Breast epithelium (tissue), 3 donors: ENCODE measurements at regions not wholly inside any gene's neighbourhood (a gene's known extent, or its start where the extent isn't known, plus 50 kb on each side); places are given as distances from the start of the nearest gene placed in this dataset.

ENCODE experiments used
- POLR2A ChIP-seq: fragments of 450-650 bp; IDR thresholded peaks from one replicate; pipeline ENCODE4 v1.6.1; 2016; ENCODE audit warnings: antibody characterized with exemption, mild to moderate bottlenecking, moderate library complexity
- TF ChIP-seq, protein P1 (sequence below), 3 donors: fragments of 450-650 bp; IDR thresholded peaks; one replicate each; pipeline ENCODE4 v1.5.1; 2016 to 2017; ENCODE audit warnings: antibody characterized with exemption in 3 of 3, mild to moderate bottlenecking in 3 of 3, moderate library complexity in 3 of 3

DNA sequence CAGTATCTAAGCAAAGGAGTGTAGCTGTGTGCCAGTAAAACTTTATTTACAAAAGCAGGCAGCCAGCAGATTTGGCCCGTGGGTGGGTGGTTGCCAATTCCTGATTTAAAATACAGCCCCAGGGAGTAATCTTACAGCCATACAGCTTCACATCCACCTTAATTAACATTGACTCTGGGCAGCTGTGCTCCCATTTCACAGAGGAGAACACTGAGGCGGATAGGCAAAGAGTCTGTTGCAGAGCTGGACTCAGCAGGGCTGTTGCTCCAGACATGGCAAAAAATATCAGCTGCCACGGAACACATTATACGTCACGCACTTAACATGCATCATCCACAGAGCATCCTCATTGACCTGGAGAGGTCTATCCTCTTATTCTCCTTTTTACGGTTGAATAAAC, 289.9 kb downstream of the DHX35 start:
- no peak for TF ChIP-seq POLR2A
- TF ChIP-seq, protein P1, sequence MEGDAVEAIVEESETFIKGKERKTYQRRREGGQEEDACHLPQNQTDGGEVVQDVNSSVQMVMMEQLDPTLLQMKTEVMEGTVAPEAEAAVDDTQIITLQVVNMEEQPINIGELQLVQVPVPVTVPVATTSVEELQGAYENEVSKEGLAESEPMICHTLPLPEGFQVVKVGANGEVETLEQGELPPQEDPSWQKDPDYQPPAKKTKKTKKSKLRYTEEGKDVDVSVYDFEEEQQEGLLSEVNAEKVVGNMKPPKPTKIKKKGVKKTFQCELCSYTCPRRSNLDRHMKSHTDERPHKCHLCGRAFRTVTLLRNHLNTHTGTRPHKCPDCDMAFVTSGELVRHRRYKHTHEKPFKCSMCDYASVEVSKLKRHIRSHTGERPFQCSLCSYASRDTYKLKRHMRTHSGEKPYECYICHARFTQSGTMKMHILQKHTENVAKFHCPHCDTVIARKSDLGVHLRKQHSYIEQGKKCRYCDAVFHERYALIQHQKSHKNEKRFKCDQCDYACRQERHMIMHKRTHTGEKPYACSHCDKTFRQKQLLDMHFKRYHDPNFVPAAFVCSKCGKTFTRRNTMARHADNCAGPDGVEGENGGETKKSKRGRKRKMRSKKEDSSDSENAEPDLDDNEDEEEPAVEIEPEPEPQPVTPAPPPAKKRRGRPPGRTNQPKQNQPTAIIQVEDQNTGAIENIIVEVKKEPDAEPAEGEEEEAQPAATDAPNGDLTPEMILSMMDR (IDR thresholded peaks at IDR 0.05): no peak
